ENCODE measurements at regions not wholly inside any gene's neighbourhood (a gene's known extent, or its start where the extent isn't known, plus 50 kb on each side); places are given as distances from the start of the nearest gene placed in this dataset.
A peak's percentile ranks its signal among the peaks of the same experiment; 100 is the strongest.

DNA sequence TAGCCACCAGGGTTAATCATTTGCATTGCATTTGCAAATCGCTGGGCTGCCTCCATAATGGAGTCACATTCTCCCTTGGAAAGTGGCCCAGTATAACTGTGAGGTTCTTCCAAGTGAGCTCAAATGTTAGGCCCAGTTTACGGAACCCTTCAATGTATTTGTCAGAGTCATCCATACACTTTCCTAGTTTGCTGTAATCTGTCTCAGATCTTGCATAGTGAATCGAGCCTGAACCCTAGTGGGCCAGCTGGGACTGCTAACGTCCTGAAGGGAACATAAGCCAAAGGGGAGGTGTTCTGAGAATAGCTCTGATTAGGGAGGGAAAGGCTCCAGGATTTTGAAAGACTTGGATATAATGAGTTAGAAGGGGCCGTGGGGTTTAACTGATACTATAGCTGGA, 406.3 kb downstream of the SLC6A15 start:
- Histone ChIP-seq H3K27ac (ENCODE audit: extremely low read depth, low read depth, low read length) (no peak overlapping the region), H3K36me3 (ENCODE audit: control insufficient read depth in 2 of 2, insufficient read depth in 1 of 2, low read length in 2 of 2) (no peaks in the 10 kb centered on the region), H3K4me3 (ENCODE audit: low read depth, low read length) (no peak overlapping the region), H3K4me1 (ENCODE audit: control insufficient read depth, insufficient read depth, low read length) (no peaks in the 10 kb centered on the region), H3K9me3 (ENCODE audit: control insufficient read depth, insufficient read depth, low read depth, low read length) (no peaks in the 10 kb centered on the region)
- ChIA-PET CTCF (interaction anchor here (1.6 kb wide), 1 partner anchor 9 kb away, joined by 6 read pairs; no protein-coding TSS in a partner anchor), POLR2A (no interaction called here)
- TF ChIP-seq ZNF140 (tag by site-specific recombination; IDR thresholded peaks at IDR 0.05) (no peak), SCRT1 (tag by site-specific recombination; IDR thresholded peaks at IDR 0.05; ENCODE audit: borderline replicate concordance) (no peak), ZNF423 (tag by site-specific recombination; IDR thresholded peaks at IDR 0.05) (no peak), ZNF621 (tag by site-specific recombination; IDR thresholded peaks at IDR 0.05) (no peak), ZNF707 (tag by site-specific recombination; IDR thresholded peaks at IDR 0.05) (no peak), ZBTB48 (tag by site-specific recombination; IDR thresholded peaks at IDR 0.05) (no peak), KLF8 (tag by site-specific recombination; IDR thresholded peaks at IDR 0.05) (no peak), ZNF792 (tag by site-specific recombination; IDR thresholded peaks at IDR 0.05) (no peak), ZNF510 (tag by site-specific recombination; IDR thresholded peaks at IDR 0.05; ENCODE audit: insufficient replicate concordance) (no peak), ZBTB1 (tag by site-specific recombination; IDR thresholded peaks at IDR 0.05) (no peak)
- TF ChIP-seq, protein P1, sequence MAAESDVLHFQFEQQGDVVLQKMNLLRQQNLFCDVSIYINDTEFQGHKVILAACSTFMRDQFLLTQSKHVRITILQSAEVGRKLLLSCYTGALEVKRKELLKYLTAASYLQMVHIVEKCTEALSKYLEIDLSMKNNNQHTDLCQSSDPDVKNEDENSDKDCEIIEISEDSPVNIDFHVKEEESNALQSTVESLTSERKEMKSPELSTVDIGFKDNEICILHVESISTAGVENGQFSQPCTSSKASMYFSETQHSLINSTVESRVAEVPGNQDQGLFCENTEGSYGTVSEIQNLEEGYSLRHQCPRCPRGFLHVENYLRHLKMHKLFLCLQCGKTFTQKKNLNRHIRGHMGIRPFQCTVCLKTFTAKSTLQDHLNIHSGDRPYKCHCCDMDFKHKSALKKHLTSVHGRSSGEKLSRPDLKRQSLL (tag by site-specific recombination; IDR thresholded peaks at IDR 0.05): no peak
- TF ChIP-seq, protein P2, sequence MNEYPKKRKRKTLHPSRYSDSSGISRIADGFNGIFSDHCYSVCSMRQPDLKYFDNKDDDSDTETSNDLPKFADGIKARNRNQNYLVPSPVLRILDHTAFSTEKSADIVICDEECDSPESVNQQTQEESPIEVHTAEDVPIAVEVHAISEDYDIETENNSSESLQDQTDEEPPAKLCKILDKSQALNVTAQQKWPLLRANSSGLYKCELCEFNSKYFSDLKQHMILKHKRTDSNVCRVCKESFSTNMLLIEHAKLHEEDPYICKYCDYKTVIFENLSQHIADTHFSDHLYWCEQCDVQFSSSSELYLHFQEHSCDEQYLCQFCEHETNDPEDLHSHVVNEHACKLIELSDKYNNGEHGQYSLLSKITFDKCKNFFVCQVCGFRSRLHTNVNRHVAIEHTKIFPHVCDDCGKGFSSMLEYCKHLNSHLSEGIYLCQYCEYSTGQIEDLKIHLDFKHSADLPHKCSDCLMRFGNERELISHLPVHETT (tag by site-specific recombination; IDR thresholded peaks at IDR 0.05): no peak
- TF ChIP-seq, protein P3, sequence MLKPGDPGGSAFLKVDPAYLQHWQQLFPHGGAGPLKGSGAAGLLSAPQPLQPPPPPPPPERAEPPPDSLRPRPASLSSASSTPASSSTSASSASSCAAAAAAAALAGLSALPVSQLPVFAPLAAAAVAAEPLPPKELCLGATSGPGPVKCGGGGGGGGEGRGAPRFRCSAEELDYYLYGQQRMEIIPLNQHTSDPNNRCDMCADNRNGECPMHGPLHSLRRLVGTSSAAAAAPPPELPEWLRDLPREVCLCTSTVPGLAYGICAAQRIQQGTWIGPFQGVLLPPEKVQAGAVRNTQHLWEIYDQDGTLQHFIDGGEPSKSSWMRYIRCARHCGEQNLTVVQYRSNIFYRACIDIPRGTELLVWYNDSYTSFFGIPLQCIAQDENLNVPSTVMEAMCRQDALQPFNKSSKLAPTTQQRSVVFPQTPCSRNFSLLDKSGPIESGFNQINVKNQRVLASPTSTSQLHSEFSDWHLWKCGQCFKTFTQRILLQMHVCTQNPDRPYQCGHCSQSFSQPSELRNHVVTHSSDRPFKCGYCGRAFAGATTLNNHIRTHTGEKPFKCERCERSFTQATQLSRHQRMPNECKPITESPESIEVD (tag by site-specific recombination; IDR thresholded peaks at IDR 0.05): no peak
- TF ChIP-seq, protein P4, sequence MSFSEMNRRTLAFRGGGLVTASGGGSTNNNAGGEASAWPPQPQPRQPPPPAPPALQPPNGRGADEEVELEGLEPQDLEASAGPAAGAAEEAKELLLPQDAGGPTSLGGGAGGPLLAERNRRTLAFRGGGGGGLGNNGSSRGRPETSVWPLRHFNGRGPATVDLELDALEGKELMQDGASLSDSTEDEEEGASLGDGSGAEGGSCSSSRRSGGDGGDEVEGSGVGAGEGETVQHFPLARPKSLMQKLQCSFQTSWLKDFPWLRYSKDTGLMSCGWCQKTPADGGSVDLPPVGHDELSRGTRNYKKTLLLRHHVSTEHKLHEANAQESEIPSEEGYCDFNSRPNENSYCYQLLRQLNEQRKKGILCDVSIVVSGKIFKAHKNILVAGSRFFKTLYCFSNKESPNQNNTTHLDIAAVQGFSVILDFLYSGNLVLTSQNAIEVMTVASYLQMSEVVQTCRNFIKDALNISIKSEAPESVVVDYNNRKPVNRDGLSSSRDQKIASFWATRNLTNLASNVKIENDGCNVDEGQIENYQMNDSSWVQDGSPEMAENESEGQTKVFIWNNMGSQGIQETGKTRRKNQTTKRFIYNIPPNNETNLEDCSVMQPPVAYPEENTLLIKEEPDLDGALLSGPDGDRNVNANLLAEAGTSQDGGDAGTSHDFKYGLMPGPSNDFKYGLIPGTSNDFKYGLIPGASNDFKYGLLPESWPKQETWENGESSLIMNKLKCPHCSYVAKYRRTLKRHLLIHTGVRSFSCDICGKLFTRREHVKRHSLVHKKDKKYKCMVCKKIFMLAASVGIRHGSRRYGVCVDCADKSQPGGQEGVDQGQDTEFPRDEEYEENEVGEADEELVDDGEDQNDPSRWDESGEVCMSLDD (tag by site-specific recombination; IDR thresholded peaks at IDR 0.05): no peak
- TF ChIP-seq, protein P5, sequence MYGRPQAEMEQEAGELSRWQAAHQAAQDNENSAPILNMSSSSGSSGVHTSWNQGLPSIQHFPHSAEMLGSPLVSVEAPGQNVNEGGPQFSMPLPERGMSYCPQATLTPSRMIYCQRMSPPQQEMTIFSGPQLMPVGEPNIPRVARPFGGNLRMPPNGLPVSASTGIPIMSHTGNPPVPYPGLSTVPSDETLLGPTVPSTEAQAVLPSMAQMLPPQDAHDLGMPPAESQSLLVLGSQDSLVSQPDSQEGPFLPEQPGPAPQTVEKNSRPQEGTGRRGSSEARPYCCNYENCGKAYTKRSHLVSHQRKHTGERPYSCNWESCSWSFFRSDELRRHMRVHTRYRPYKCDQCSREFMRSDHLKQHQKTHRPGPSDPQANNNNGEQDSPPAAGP (tag by site-specific recombination; IDR thresholded peaks at IDR 0.05): no peak

DNA sequence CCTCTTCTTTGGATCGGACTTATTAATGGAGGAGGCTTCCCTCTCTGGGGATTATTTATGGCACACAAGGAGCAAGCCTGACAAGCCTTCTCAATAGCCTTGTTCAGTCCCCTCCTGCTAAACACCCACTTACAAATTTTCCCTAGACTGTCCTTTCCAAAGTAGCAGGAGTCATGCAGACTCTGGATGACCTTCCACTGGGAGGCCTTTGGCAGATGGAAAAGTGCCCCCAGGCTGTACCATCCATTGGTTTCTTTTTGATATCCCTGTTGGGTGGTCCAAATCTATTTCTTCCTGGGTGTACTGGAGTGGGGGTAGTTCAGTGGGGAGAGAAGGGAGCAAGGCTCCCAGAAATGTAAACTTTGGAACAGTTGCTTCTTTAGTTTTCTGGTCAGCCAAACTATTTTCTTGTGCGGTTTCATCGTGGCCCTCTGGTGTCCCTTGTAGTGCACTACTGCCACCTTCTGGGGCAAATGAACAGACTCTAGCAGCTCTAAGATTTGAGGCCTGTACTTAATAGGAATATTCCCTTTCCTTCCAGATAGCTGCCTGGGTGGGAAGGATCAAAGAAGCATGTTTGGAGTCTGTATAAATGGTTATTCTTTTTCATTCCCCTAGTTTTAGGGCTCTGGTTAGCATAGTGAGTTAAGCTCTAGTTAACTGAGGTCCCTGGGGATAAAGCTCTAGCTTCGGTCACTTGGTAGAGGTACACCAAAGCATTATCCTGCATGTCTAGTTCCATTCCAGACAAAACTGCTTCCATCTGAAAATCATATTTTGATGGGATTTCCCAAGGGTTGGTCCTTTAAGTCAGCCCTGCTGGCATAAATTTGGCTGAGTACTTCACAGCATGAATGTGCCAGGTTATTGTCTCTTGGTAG, 409.5 kb downstream of the SLC6A15 start:
- TF ChIP-seq ZNF529 (tag by site-specific recombination; IDR thresholded peaks at IDR 0.05; ENCODE audit: insufficient replicate concordance) (no peak), ZNF501 (tag by site-specific recombination; IDR thresholded peaks at IDR 0.05) (no peak), ZNF654 (tag by site-specific recombination; IDR thresholded peaks at IDR 0.05; ENCODE audit: low read depth) (peak; percentile 90), ZNF211 (tag by site-specific recombination; IDR thresholded peaks at IDR 0.05; ENCODE audit: low read depth) (no peak)
- H3K27ac ChIP-seq (ENCODE audit: extremely low read depth, low read depth, low read length): no peak overlapping the region
- POLR2A ChIA-PET: no interaction called here
- no peaks in the 10 kb centered on the region for H3K4me1 ChIP-seq (ENCODE audit: control insufficient read depth, insufficient read depth, low read length)
- H3K9me3 ChIP-seq (ENCODE audit: control insufficient read depth, insufficient read depth, low read depth, low read length): no peaks in the 10 kb centered on the region
- no peak overlapping the region for H3K4me3 ChIP-seq (ENCODE audit: low read depth, low read length)
- H3K36me3 ChIP-seq (ENCODE audit: control insufficient read depth in 2 of 2, insufficient read depth in 1 of 2, low read length in 2 of 2): no peaks in the 10 kb centered on the region
- CTCF ChIA-PET: interaction anchor here (0.6 to 1.4 kb wide), 3 partner anchors 82 to 676 kb away, joined by 4 to 6 read pairs (median 5); no protein-coding TSS in a partner anchor
